CD14-positive monocyte (primary cell): ENCODE measurements at regions not wholly inside any gene's neighbourhood (a gene's known extent, or its start where the extent isn't known, plus 50 kb on each side); places are given as distances from the start of the nearest gene placed in this dataset.
"Not testable (repeated sequence)": the region's sequence is repeated elsewhere in the genome, so short reads cannot be mapped to it uniquely, and the experiment has no call there.

Experiments used
- DNase-seq, 3 donors: peaks; one replicate each; pipeline ENCODE4 v3.0.0-alpha.2; 2011 to 2022
- H2AFZ ChIP-seq: 2 replicates; pipeline ENCODE4 v1.6.0; 2012; ENCODE audit warnings: mild to moderate bottlenecking, low read depth, low read length, inconsistent platforms; ENCODE audit not compliant: insufficient read depth, poor library complexity, severe bottlenecking
- H3K27ac ChIP-seq, 2 donors: 1 replicate in 1 of 2; 2 replicates in 1 of 2; pipeline ENCODE4 v1.5.1; 2012 to 2013; ENCODE audit warnings: low read length in 2 of 2, control low read depth in 1 of 2, inconsistent platforms in 1 of 2, low read depth in 1 of 2, mild to moderate bottlenecking in 1 of 2
- H3K27me3 ChIP-seq, 2 donors: one replicate each; pipeline versions ENCODE4 v1.6.0 to v1.6.1; 2011 to 2013; ENCODE audit warnings: low read length in 2 of 2; ENCODE audit not compliant: control insufficient read depth in 2 of 2, insufficient read depth in 2 of 2
- H3K36me3 ChIP-seq, 2 donors: replicated peaks in 1 of 2; 1 replicate in 1 of 2; 2 replicates in 1 of 2; pipeline versions ENCODE4 v1.5.1 to v1.6.1; 2012 to 2013; ENCODE audit warnings: low read length in 2 of 2, control low read depth in 1 of 2, inconsistent platforms in 1 of 2, mild to moderate bottlenecking in 1 of 2; ENCODE audit not compliant: insufficient read depth in 2 of 2, control insufficient read depth in 1 of 2
- H3K4me1 ChIP-seq, 2 donors: 1 replicate in 1 of 2; 2 replicates in 1 of 2; pipeline versions ENCODE4 v1.5.1 to v1.6.1; 2012 to 2013; ENCODE audit warnings: low read length in 2 of 2, control low read depth in 1 of 2, inconsistent platforms in 1 of 2, mild to moderate bottlenecking in 1 of 2, moderate library complexity in 1 of 2; ENCODE audit not compliant: insufficient read depth in 2 of 2, control insufficient read depth in 1 of 2
- H3K4me2 ChIP-seq: replicated peaks from 2 replicates; pipeline ENCODE3; 2012; ENCODE audit warnings: low read length, moderate library complexity, mild to moderate bottlenecking; ENCODE audit not compliant: poor library complexity, severe bottlenecking; ENCODE audit errors: extremely low read depth
- H3K4me3 ChIP-seq, 3 experiments: fragments of 200-600 bp in 1 of 3; sonication (generic) in 1 of 3; replicated peaks in 1 of 3; 1 replicate in 2 of 3; 2 replicates in 1 of 3; pipeline ENCODE4 v1.5.1; 2011 to 2013; ENCODE audit warnings: low read length in 3 of 3, mild to moderate bottlenecking in 3 of 3, control low read depth in 2 of 3, low read depth in 2 of 3, inconsistent platforms in 1 of 3, moderate library complexity in 1 of 3
- H3K79me2 ChIP-seq: 2 replicates; pipeline ENCODE4 v1.6.0; 2012; ENCODE audit warnings: mild to moderate bottlenecking, control low read depth, inconsistent platforms, low read length, moderate library complexity; ENCODE audit not compliant: insufficient read depth
- H3K9ac ChIP-seq: 2 replicates; pipeline ENCODE4 v1.6.0; 2017; ENCODE audit warnings: low read length, mild to moderate bottlenecking; ENCODE audit not compliant: insufficient read depth, poor library complexity, severe bottlenecking
- H3K9me3 ChIP-seq, 2 donors: replicated peaks in 1 of 2; 1 replicate in 1 of 2; 2 replicates in 1 of 2; pipeline versions ENCODE4 v1.5.1 to v1.6.1; 2012 to 2013; ENCODE audit warnings: low read length in 2 of 2, control low read depth in 1 of 2; ENCODE audit not compliant: control insufficient read depth in 1 of 2, insufficient read depth in 1 of 2
- H4K20me1 ChIP-seq: 2 replicates; pipeline ENCODE4 v1.6.0; 2012; ENCODE audit warnings: mild to moderate bottlenecking, low read length, control low read depth, moderate library complexity; ENCODE audit not compliant: insufficient read depth
- H3K27ac Mint-ChIP-seq, 7 donors: one replicate each; pipeline ENCODE4 v1.8.0; 2020; ENCODE audit warnings: mild to moderate bottlenecking in 7 of 7, mixed read lengths in 7 of 7, moderate library complexity in 6 of 7, inconsistent platforms in 2 of 7
- H3K27me3 Mint-ChIP-seq, 3 donors: one replicate each; pipeline ENCODE4 v1.8.0; 2021 to 2022; ENCODE audit warnings: low read depth in 3 of 3, mild to moderate bottlenecking in 3 of 3, mixed read lengths in 3 of 3, moderate library complexity in 3 of 3, inconsistent platforms in 1 of 3
- H3K36me3 Mint-ChIP-seq, 2 donors: one replicate each; pipeline ENCODE4 v1.8.0; 2020; ENCODE audit warnings: mixed read lengths in 2 of 2, inconsistent platforms in 1 of 2, mild to moderate bottlenecking in 1 of 2
- H3K4me1 Mint-ChIP-seq: one replicate; pipeline ENCODE4 v1.8.0; 2020; ENCODE audit warnings: mild to moderate bottlenecking, mixed read lengths
- H3K4me3 Mint-ChIP-seq, 2 donors: one replicate each; pipeline ENCODE4 v1.8.0; 2020; ENCODE audit warnings: mild to moderate bottlenecking in 2 of 2, mixed read lengths in 2 of 2, moderate library complexity in 1 of 2
- H3K9me3 Mint-ChIP-seq, 7 donors: one replicate each; pipeline ENCODE4 v1.8.0; 2020 to 2022; ENCODE audit warnings: mixed read lengths in 7 of 7, mild to moderate bottlenecking in 6 of 7, moderate library complexity in 6 of 7, inconsistent platforms in 2 of 7
- CTCF ChIP-seq: fragments of 200-600 bp; IDR thresholded peaks from one replicate; pipeline ENCODE4 v1.8.0; 2022; ENCODE audit warnings: antibody characterized with exemption, mild to moderate bottlenecking
- WGBS: methylation state at CpG from one replicate; pipeline ENCODE4 v1.1.5; 2013; ENCODE audit warnings: missing lambda C conversion rate; ENCODE audit not compliant: insufficient coverage; 5-methylcytosine and 5-hydroxymethylcytosine counted together
- intact Hi-C, 2 donors: fragments of 100-400 bp; cut with micrococcal nuclease; formaldehyde crosslinking; loops; one replicate each; pipeline versions ENCODE4 v1.15.0 to v1.15.1; 2023

GRCh38 chr6:60991427-60992028 lies 1294.5 kb downstream of the KHDRBS2 start:
- intact Hi-C loops, result no loop called here
- Histone ChIP-seq H3K27me3 (no peaks in the 10 kb centered on the region), H3K4me3 (no peak overlapping the region), H3K4me2 (no peak overlapping the region), H4K20me1 (no peaks in the 10 kb centered on the region), H3K9ac (no peak overlapping the region), H3K9me3 (peaks cover 14 to 40% of the 10 kb centered on the region in 2 donors), H3K4me1 (no peaks in the 10 kb centered on the region), H3K36me3 (no peaks in the 10 kb centered on the region), H2AFZ (no peak overlapping the region), H3K27ac (no peak overlapping the region), H3K79me2 (no peaks in the 10 kb centered on the region)
- Mint-ChIP-seq H3K36me3 (no peaks in the 10 kb centered on the region), H3K9me3 (peaks cover 7 to 28% (median 12%) of the 10 kb centered on the region in 7 donors), H3K4me3 (no peak overlapping the region), H3K27ac (no peak overlapping the region), H3K4me1 (no peaks in the 10 kb centered on the region), H3K27me3 (peaks cover 0 to 1% (median 0%) of the 10 kb centered on the region in 3 donors)
- TF ChIP-seq CTCF, result no peak
- no peak for DNase-seq
- WGBS, result 82% methylated on average over 1 of the region's 1 CpG

- Histone ChIP-seq H3K4me3 (no peak overlapping the region), H3K27me3 (no peaks in the 10 kb centered on the region), H3K4me2 (no peak overlapping the region), H3K27ac (no peak overlapping the region), H3K79me2 (no peaks in the 10 kb centered on the region), H3K36me3 (no peaks in the 10 kb centered on the region), H2AFZ (no peak overlapping the region), H3K9ac (no peak overlapping the region), H4K20me1 (no peaks in the 10 kb centered on the region), H3K4me1 (no peaks in the 10 kb centered on the region), H3K9me3 (no peaks in the 10 kb centered on the region)
- no CpG with 5 or more reads among the region's 3 CpGs for WGBS
- H3K9me3 Mint-ChIP-seq, result peaks cover 0 to 9% (median 6%) of the 10 kb centered on the region in 7 donors
- H3K4me1 Mint-ChIP-seq, result no peaks in the 10 kb centered on the region
- H3K27me3 Mint-ChIP-seq, result no peaks in the 10 kb centered on the region
- no peaks in the 10 kb centered on the region for H3K36me3 Mint-ChIP-seq
- no peak overlapping the region for H3K27ac Mint-ChIP-seq
- no peak for DNase-seq
- intact Hi-C loops, result no loop called here
- H3K4me3 Mint-ChIP-seq, result no peak overlapping the region
- TF ChIP-seq CTCF, result no peak
Observed at GRCh38 chr6:60952500-60952899, 1333.5 kb downstream of the KHDRBS2 start.

GRCh38 chr6:60950221-60950923 lies 1335.7 kb downstream of the KHDRBS2 start:
- H3K9me3 Mint-ChIP-seq, H3K4me3 ChIP-seq, H3K4me1 Mint-ChIP-seq, DNase-seq, H2AFZ ChIP-seq, H3K79me2 ChIP-seq, H3K27ac ChIP-seq, H3K9ac ChIP-seq, H3K36me3 ChIP-seq, intact Hi-C loops, H3K4me3 Mint-ChIP-seq, H3K27me3 Mint-ChIP-seq, H3K4me2 ChIP-seq, H3K27ac Mint-ChIP-seq, H3K9me3 ChIP-seq, H3K27me3 ChIP-seq, H4K20me1 ChIP-seq, H3K4me1 ChIP-seq, H3K36me3 Mint-ChIP-seq: not testable (repeated sequence)
- WGBS, result 85% methylated on average over 1 of the region's 5 CpGs
